Pancreas (tissue), 10 donors: ENCODE measurements at regions not wholly inside any gene's neighbourhood (a gene's known extent, or its start where the extent isn't known, plus 50 kb on each side); places are given as distances from the start of the nearest gene placed in this dataset.
"Not testable (repeated sequence)": the region's sequence is repeated elsewhere in the genome, so short reads cannot be mapped to it uniquely, and the experiment has no call there.

Experiments
- ATAC-seq, 4 donors: fragments of 200-7000 bp; cut with Tn5 transposase; one replicate each; pipeline versions ENCODE4 v1.8.0 to v1.9.1; 2020; ENCODE audit warnings: mild to moderate bottlenecking in 4 of 4, moderate library complexity in 4 of 4
- DNase-seq, 6 donors: peaks; one replicate each; pipeline ENCODE4 v3.0.0-alpha.2; 2020
- FAIRE-seq: peaks from 2 replicates; lab custom pipeline; 2012; peaks lifted over from hg19 to GRCh38; lab: Jason Lieb, UNC
- H3K27ac ChIP-seq, 4 donors: fragments of 200-600 bp; sonication (generic); 1 replicate in 3 of 4; 2 replicates in 1 of 4; pipeline versions ENCODE4 v1.5.0 to v1.8.0; 2020
- H3K27me3 ChIP-seq, 4 donors: fragments of 200-600 bp; one replicate each; pipeline ENCODE4 v1.8.0; 2021
- H3K36me3 ChIP-seq, 3 donors: fragments of 200-600 bp; sonication (generic) in 1 of 3; one replicate each; pipeline versions ENCODE4 v1.5.0 to v1.8.0; 2020 to 2021
- H3K4me1 ChIP-seq, 3 donors: fragments of 200-600 bp; one replicate each; pipeline ENCODE4 v1.8.0; 2021
- H3K4me3 ChIP-seq, 4 donors: fragments of 200-600 bp; sonication (generic) in 2 of 4; one replicate each; pipeline versions ENCODE4 v1.5.0 to v1.8.0; 2020 to 2021
- H3K9me3 ChIP-seq, 4 donors: fragments of 200-600 bp; one replicate each; pipeline ENCODE4 v1.8.0; 2021
- WGBS, 2 donors: extraction: QIAGEN DNeasy Blood & Tissue Kit; methylation state at CpG; one replicate each; pipeline ENCODE4 v1.1.7; 2013; 5-methylcytosine and 5-hydroxymethylcytosine counted together
- intact Hi-C, 3 donors: fragments of 100-400 bp; cut with DNase I; formaldehyde crosslinking; loops; one replicate each; pipeline versions ENCODE4 v1.11.1 to v1.14.2; 2022
- TF ChIP-seq, protein P1 (sequence below), 4 donors: fragments of 200-600 bp; sonication (generic) in 3 of 4; IDR thresholded peaks; one replicate each; pipeline versions ENCODE4 v1.5.0 to v1.8.0; 2021; ENCODE audit warnings: antibody characterized with exemption in 4 of 4
- donor health status: healthy with polysubstance abuse.
- donor health status: DM: no; HTN: no; CAD: no; lungs with moderate emphysema.
- donor health status: DM: no; HTN: no; CAD: no.
- donor health status: control.
- donor health status: control.
- donor health status: Bipolar disorder and iron deficiency.
- donor health status: DM: yes; HTN: yes; CAD: no.
- donor health status: DM: no; HTN: no; CAD: no.
- donor health status: DM: no; HTN: no; CAD: no.
- donor health status: DM: yes; HTN: yes; CAD: no.

DNA sequence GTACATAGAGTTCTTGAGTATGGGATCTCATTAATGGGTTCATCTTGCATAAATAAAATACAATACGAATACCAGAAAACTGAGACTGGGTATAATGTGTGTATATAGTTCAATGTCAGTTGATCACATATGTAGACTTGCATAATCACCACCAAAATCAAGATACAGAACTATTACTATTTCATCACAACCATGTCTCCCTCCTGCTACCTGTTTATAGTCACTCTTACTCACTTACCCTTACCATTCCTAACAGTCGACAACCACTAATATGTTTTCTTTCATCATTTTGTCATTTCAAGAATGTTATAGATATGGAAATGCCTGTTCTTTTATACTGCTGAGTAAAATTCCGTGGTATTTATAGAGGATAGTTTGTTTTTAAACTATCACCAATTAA is 416.1 kb upstream of the CNTNAP2 start:
- Histone ChIP-seq H3K36me3 (no peaks in the 10 kb centered on the region), H3K9me3 (no peaks in the 10 kb centered on the region), H3K4me3 (no peak overlapping the region), H3K4me1 (no peaks in the 10 kb centered on the region), H3K27ac (no peak overlapping the region), H3K27me3 (no peaks in the 10 kb centered on the region)
- DNase-seq, result no peak
- intact Hi-C loops, result no loop called here
- FAIRE-seq, result no peak
- no peak for ATAC-seq
- TF ChIP-seq, protein P1, sequence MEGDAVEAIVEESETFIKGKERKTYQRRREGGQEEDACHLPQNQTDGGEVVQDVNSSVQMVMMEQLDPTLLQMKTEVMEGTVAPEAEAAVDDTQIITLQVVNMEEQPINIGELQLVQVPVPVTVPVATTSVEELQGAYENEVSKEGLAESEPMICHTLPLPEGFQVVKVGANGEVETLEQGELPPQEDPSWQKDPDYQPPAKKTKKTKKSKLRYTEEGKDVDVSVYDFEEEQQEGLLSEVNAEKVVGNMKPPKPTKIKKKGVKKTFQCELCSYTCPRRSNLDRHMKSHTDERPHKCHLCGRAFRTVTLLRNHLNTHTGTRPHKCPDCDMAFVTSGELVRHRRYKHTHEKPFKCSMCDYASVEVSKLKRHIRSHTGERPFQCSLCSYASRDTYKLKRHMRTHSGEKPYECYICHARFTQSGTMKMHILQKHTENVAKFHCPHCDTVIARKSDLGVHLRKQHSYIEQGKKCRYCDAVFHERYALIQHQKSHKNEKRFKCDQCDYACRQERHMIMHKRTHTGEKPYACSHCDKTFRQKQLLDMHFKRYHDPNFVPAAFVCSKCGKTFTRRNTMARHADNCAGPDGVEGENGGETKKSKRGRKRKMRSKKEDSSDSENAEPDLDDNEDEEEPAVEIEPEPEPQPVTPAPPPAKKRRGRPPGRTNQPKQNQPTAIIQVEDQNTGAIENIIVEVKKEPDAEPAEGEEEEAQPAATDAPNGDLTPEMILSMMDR (IDR thresholded peaks at IDR 0.05), result no peak
- 60 to 65% methylated on average over 3 of the region's 3 CpGs for WGBS, 2 donors

DNA sequence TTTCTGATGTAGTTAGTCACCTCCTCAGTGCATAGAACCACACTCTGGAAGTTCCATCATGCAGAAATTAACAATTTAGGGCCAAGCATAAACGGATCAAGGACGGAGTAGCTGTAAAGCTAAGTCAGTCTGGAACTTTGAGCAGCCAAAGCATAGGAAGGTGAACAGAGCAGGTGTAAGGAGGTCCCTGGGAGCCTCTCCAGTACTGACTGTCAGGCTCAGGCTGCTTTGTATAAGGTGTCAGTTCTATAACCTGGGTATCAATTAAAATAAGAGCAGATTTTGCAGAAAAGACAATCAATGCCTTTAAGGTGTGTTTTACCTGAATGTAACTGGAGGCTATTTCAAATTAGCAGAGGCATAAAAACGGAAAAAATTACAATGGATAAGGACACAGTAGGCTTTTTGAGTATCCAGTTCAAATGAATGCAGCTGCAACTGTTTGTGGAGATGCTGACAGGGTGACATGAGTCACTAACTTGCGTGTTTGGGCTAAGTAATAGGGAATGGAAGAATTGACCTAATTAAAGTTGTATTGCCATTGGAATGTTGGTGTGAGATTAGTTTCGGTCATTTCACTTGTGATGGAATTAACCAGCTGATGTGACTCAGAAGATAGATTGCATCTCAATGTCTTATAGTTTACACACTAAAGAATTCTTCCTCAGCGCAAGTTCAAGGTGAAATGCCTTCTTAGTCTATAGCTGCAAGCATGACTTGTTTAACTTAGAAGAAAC is 417.9 kb upstream of the CNTNAP2 start:
- DNase-seq (no peak), FAIRE-seq (no peak), ATAC-seq (no peak)
- WGBS, 2 donors, result 59 to 68% methylated on average over 6 of the region's 6 CpGs
- Histone ChIP-seq H3K4me1 (no peaks in the 10 kb centered on the region), H3K27me3 (no peaks in the 10 kb centered on the region), H3K9me3 (no peaks in the 10 kb centered on the region), H3K36me3 (no peaks in the 10 kb centered on the region), H3K4me3 (no peak overlapping the region), H3K27ac (no peak overlapping the region)
- TF ChIP-seq, protein P1 (IDR thresholded peaks at IDR 0.05), result no peak
- intact Hi-C loops, result no loop called here

DNA sequence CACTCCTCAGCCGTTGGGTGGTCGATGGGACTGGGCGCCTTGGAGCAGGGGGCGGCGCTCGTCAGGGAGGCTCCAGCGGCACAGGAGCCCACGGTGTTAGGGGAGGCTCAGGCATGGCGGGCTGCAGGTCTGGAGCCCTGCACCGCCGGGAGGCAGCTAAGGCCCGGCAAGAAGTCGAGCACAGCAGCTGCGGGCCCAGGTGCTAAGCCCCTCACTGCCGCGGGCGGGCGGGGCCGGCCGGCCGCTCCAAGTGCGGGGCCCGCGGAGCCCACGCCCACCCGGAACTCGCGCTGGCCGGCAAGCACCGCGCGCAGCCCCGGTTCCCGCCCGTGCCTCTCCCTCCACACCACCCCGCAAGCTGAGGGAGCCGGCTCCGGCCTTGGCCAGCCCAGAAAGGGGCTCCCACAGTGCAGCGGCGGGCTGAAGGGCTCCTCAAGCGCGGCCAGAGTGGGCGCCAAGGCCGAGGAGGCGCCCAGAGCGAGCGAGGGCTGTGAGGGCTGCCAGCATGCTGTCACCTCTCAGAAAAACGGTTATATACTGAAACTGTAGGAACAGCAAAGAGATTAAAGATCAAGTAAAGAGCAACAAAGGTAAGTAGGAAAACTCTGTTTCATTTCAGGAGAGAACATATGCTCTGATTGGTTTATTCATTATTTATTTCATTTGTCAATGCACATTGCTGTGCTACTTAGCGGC is 419.0 kb upstream of the CNTNAP2 start:
- ATAC-seq, H3K27me3 ChIP-seq, intact Hi-C loops, H3K27ac ChIP-seq, H3K36me3 ChIP-seq, H3K4me1 ChIP-seq, FAIRE-seq, H3K9me3 ChIP-seq, H3K4me3 ChIP-seq: not testable (repeated sequence)
- WGBS, 2 donors, result 86 to 89% methylated on average over 44 to 49 of the region's 49 CpGs
- DNase-seq, result peak in 2 of 6 donors; percentile 12 to 52

DNA sequence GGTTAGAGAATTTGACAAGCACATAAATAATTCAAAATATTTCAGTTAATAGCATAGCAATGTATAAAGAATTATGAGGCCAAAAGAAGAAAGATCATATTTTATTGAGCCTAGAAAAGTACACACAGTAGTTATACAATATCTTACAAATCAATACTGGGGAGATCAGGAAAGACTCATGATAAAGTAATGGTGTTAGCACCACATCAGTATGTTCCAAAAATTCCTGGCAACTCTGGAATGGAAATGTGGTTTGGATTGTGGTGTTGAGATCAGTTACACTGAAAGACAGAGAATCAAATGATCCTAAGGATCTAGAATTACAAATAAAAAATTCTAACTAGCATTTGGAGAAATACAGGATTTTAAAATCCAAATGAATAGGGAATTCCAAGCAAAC is 420.5 kb upstream of the CNTNAP2 start:
- TF ChIP-seq, protein P1 (IDR thresholded peaks at IDR 0.05), result no peak
- Histone ChIP-seq H3K36me3 (no peaks in the 10 kb centered on the region), H3K4me1 (no peaks in the 10 kb centered on the region), H3K9me3 (no peaks in the 10 kb centered on the region), H3K27me3 (no peaks in the 10 kb centered on the region), H3K4me3 (no peak overlapping the region), H3K27ac (no peak overlapping the region)
- DNase-seq, result no peak
- intact Hi-C loops, result no loop called here
- no peak for FAIRE-seq
- no peak for ATAC-seq

DNA sequence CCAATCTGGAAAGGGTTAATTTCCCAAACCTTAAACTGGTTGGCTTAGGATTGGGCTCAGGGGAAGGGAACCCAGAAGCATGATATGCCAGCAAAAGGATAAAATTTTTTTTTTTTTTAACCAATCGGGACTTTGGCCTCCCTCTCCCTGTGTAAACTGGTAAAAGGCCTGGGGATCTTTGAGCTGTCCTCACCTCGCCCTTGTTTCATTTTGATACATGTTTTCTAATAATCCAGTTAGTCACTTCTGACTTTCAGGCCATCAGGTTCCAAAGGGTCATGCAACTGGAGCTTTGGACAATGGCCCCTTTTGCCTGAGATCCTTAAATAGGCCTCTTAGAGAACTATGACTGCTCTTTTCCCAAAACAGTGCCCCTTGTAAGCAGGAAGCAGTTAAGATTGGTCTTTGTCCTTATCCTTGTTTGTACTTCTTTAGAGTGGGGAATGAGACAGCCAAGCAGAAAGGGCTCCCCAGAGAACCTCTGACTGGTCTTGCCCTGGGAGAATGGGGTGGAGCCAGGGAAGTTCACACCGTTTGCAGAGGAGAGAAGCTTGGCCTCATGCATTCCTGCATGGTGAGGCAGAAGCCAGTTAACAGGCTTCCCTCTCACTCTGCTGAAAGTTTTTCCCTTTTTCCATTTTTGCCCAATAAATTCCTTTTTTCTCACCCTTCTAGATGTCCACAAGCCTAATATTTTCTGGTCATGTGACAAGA is 424.2 kb upstream of the CNTNAP2 start:
- intact Hi-C loops, result no loop called here
- DNase-seq (no peak), ATAC-seq (no peak), FAIRE-seq (no peak)
- Histone ChIP-seq H3K4me3 (no peak overlapping the region), H3K27ac (no peak overlapping the region), H3K27me3 (no peaks in the 10 kb centered on the region), H3K9me3 (no peaks in the 10 kb centered on the region), H3K4me1 (no peaks in the 10 kb centered on the region), H3K36me3 (no peaks in the 10 kb centered on the region)
- 31 to 38% methylated on average over 3 of the region's 3 CpGs for WGBS, 2 donors
- TF ChIP-seq, protein P1 (IDR thresholded peaks at IDR 0.05), result no peak
